HG03135 (cell line): ENCODE measurements at regions not wholly inside any gene's neighbourhood (a gene's known extent, or its start where the extent isn't known, plus 50 kb on each side); places are given as distances from the start of the nearest gene placed in this dataset.

Experiments
- ATAC-seq: cut with Tn5 transposase; IDR thresholded peaks from one replicate; pipeline ENCODE4 v1.9.1; 2021; ENCODE audit warnings: mild to moderate bottlenecking, moderate library complexity; ENCODE audit not compliant: unreplicated experiment

GRCh38 chr5:5813441-5813840, 391.0 kb downstream of the ICE1 start:
- no peak for ATAC-seq

GRCh38 chr5:5810461-5810860, 388.0 kb downstream of the ICE1 start:
- no peak for ATAC-seq

- ATAC-seq = no peak
These were observed 383.4 kb downstream of the ICE1 start for GRCh38 chr5:5805916-5806315.

GRCh38 chr5:5804478-5805233, 382.2 kb downstream of the ICE1 start:
- no peak for ATAC-seq

GRCh38 chr5:5800801-5801761, 378.6 kb downstream of the ICE1 start:
- no peak for ATAC-seq

- no peak for ATAC-seq
These were observed 377.3 kb downstream of the ICE1 start for GRCh38 chr5:5799826-5800225.

- no peak for ATAC-seq
These were observed 376.8 kb downstream of the ICE1 start for GRCh38 chr5:5799229-5799628.

GRCh38 chr5:5798462-5798861, 376.0 kb downstream of the ICE1 start:
- no peak for ATAC-seq

- no peak for ATAC-seq
These were observed 375.6 kb downstream of the ICE1 start for GRCh38 chr5:5798041-5798440.

GRCh38 chr5:5795074-5795771, 372.7 kb downstream of the ICE1 start:
- ATAC-seq = no peak

- ATAC-seq = no peak
These were observed 371.7 kb downstream of the ICE1 start for GRCh38 chr5:5794118-5794560.

GRCh38 chr5:5793242-5794117, 371.0 kb downstream of the ICE1 start:
- ATAC-seq = no peak

- ATAC-seq = no peak
These were observed 369.6 kb downstream of the ICE1 start for GRCh38 chr5:5792106-5792505.

- ATAC-seq = no peak
These were observed 366.3 kb downstream of the ICE1 start for GRCh38 chr5:5788793-5789192.

- ATAC-seq = no peak
These were observed 364.9 kb downstream of the ICE1 start for GRCh38 chr5:5787373-5787772.

- no peak for ATAC-seq
These were observed 361.6 kb downstream of the ICE1 start for GRCh38 chr5:5784101-5784500.

GRCh38 chr5:5783021-5783420, 360.5 kb downstream of the ICE1 start:
- ATAC-seq = no peak

- no peak for ATAC-seq
These were observed 359.9 kb downstream of the ICE1 start for GRCh38 chr5:5782402-5782801.

- no peak for ATAC-seq
These were observed 358.9 kb downstream of the ICE1 start for GRCh38 chr5:5781335-5781734.

- ATAC-seq = no peak
These were observed 357.8 kb downstream of the ICE1 start for GRCh38 chr5:5780253-5780652.
